Ectodermal cell (in vitro differentiated cells): ENCODE measurements at regions not wholly inside any gene's neighbourhood (a gene's known extent, or its start where the extent isn't known, plus 50 kb on each side); places are given as distances from the start of the nearest gene placed in this dataset.

Experiments used
- H3K27ac ChIP-seq: 2 replicates; pipeline ENCODE4 v1.7.0; 2013; ENCODE audit warnings: mild to moderate bottlenecking, low read depth, low read length; ENCODE audit not compliant: insufficient read depth, poor library complexity, severe bottlenecking
- H3K27me3 ChIP-seq: 2 replicates; pipeline ENCODE4 v1.7.0; 2013; ENCODE audit warnings: mild to moderate bottlenecking, low read length; ENCODE audit not compliant: insufficient read depth, control insufficient read depth, poor library complexity, severe bottlenecking
- H3K36me3 ChIP-seq: one replicate; pipeline ENCODE4 v1.7.0; 2013; ENCODE audit warnings: low read length; ENCODE audit not compliant: control insufficient read depth, insufficient read depth
- H3K4me1 ChIP-seq: one replicate; pipeline ENCODE4 v1.7.0; 2013; ENCODE audit warnings: low read length; ENCODE audit not compliant: control insufficient read depth, insufficient read depth
- H3K4me3 ChIP-seq: 2 replicates; pipeline ENCODE4 v1.7.0; 2013; ENCODE audit warnings: low read depth, low read length, control low read depth; ENCODE audit not compliant: insufficient read depth
- H3K9me3 ChIP-seq: 2 replicates; pipeline ENCODE4 v1.7.0; 2013; ENCODE audit warnings: mild to moderate bottlenecking, low read length, moderate library complexity; ENCODE audit not compliant: control insufficient read depth
- WGBS, 2 experiments: methylation state at CpG; one replicate each; pipeline ENCODE4 v1.1.7; 2013; ENCODE audit warnings: missing lambda C conversion rate in 2 of 2; 5-methylcytosine and 5-hydroxymethylcytosine counted together

DNA sequence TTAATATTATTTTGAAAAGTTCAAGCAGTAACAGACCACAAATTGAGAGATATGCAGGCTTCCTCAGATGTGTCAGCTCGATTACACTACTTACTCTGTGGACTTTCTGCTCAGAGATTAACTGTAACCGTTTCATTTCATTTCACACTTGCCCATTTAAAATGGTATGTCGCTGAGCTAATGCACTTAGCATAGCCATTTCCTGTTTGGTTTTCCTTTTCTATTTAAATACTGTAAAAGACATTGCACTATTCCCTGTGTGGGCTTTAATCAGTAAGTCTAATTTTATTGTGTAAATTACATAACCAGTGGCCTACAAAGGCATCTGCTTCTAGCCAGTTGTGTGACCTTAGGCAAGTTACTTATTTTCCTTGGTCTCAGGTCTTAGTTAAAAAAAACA, 237.6 kb downstream of the LACC1 start:
- Histone ChIP-seq H3K9me3 (no peaks in the 10 kb centered on the region), H3K36me3 (no peaks in the 10 kb centered on the region), H3K27me3 (no peaks in the 10 kb centered on the region), H3K4me1 (peaks cover 19% of the 10 kb centered on the region), H3K27ac (no peak overlapping the region), H3K4me3 (no peak overlapping the region)
- 62 to 64% methylated on average over 3 of the region's 3 CpGs for WGBS, 2 experiments

DNA sequence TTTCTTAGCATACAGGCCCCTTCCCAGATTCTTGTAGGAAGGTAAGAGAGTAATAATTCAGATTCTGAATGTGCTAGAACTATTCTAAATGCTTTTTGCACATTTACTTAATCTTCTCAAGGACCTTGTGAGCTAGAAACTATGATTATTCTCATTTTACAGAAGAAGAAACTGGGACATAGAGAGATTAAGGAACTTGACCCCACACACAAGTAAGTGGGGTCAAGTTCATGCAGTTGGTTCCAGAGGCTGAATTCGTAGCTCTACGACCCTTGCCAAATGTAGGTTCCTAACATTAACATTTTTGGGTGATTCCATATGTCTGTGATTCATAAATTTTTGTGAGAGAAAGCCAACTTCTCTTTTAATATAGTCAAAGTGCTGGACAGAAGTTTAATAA, 238.1 kb downstream of the LACC1 start:
- H3K4me1 ChIP-seq, result peaks cover 19% of the 10 kb centered on the region
- H3K27ac ChIP-seq, result no peak overlapping the region
- H3K36me3 ChIP-seq, result no peaks in the 10 kb centered on the region
- 96% methylated on average over 2 of the region's 2 CpGs for WGBS, 2 experiments
- no peak overlapping the region for H3K4me3 ChIP-seq
- no peaks in the 10 kb centered on the region for H3K9me3 ChIP-seq
- H3K27me3 ChIP-seq, result no peaks in the 10 kb centered on the region

DNA sequence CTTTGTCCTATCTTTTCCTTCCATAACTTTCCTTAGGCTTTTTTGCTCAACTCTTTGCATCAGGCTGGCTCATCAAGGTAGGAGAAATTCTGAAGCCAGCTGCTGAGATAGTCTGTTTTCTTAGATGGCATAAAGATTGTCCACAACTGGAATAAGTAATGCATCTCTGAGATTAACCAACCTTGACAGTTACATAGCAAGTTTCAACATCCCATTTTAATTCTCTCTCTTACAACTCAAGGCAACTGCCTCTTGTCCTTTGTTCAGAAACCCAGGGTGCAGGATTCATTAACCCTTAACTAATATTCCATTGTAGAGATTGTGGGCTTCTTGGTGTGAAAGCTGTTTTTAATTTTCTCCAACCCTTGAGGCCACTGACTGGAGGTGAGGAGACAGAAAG, 239.2 kb downstream of the LACC1 start:
- Histone ChIP-seq H3K4me1 (peaks cover 19% of the 10 kb centered on the region), H3K4me3 (no peak overlapping the region), H3K36me3 (no peaks in the 10 kb centered on the region), H3K27me3 (no peaks in the 10 kb centered on the region), H3K9me3 (no peaks in the 10 kb centered on the region), H3K27ac (no peak overlapping the region)

DNA sequence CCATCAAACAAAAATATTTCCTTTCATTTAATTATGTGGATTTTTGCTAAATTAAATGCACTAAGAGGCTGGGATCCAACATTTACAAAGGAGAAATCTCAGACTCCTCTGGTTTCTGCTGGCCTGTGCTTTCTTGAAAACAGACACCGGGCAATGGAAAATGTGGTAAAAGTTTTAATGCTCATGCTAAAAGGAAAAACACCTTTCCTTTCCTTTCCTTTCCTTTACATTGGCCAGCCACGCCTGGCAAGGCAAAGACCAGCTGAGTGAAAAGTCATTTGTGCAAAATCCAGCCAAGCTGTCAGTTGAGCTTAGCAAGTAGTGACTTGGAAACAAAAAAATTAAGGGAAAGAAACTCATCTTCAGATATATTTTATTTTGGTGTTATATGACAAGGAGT, 240.3 kb downstream of the LACC1 start:
- no peak overlapping the region for H3K4me3 ChIP-seq
- peaks cover 19% of the 10 kb centered on the region for H3K4me1 ChIP-seq
- no peaks in the 10 kb centered on the region for H3K36me3 ChIP-seq
- H3K9me3 ChIP-seq, result no peaks in the 10 kb centered on the region
- 87 to 91% methylated on average over 2 of the region's 2 CpGs for WGBS, 2 experiments
- H3K27me3 ChIP-seq, result no peaks in the 10 kb centered on the region
- H3K27ac ChIP-seq, result no peak overlapping the region

DNA sequence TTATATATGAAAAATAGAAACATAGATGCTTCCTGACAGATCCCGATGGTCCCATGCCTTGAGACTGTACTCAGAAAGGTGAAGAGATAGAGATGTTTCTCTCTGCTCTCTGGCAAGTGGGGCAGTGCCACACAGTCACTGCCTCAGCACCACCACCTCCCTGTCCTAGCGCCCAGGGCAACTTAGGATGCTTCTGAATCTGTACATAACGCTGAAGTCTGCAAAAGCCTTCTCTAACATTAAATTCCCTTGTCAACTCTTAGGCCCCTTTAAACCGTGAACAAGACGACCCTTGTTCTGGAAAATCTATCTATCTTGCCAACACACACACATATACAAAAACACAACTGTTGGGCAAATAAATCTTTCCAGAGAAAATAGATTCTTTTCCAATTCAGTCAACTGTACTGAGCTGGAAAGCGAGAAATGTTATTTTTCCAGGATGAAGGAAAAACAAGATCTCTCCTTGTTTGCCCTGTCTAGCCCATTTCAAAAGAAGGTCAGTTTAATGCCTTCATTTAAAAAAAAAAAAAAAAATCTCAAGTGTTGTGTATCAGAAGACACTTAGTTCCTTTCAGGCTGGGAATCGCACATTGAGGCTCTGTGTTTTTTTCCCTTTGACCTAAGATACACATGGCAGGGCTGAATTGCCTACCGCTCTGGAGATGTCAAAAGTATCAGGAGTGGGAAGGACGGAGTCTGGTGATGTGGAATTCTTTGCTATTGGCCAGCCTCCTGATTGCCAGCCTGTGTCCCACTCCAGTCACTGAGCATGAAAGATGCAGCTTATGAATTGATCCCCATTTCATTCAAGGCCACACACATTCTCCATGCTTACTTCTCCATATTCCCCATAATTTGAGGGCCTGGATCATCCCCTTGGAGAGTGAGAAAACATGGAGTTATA, 241.4 kb downstream of the LACC1 start:
- no peaks in the 10 kb centered on the region for H3K36me3 ChIP-seq
- H3K9me3 ChIP-seq, result no peaks in the 10 kb centered on the region
- H3K4me1 ChIP-seq, result peaks cover 12% of the 10 kb centered on the region
- no peak overlapping the region for H3K4me3 ChIP-seq
- no peak overlapping the region for H3K27ac ChIP-seq
- H3K27me3 ChIP-seq, result no peaks in the 10 kb centered on the region
- WGBS, 2 experiments, result 95 to 96% methylated on average over 9 of the region's 9 CpGs

DNA sequence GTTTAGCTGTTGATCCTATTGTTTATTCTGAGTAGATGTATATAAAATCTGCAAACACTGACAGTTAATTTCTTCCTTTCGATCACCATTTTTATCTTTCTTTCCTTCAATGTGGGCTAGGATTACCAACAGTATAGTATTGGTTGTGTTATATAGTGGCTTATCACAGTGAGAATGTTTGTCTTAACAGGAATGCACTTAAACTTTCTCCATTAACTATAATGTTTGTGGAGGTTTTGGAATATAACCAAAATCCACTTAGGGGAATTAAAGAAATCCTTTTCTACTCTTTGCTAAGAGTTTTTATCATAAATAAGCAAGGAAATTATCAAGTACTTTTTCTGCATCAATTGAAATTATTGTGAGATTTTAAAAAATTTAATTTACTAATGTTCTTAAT, 244.6 kb downstream of the LACC1 start:
- Histone ChIP-seq H3K4me3 (no peak overlapping the region), H3K36me3 (no peaks in the 10 kb centered on the region), H3K27me3 (no peaks in the 10 kb centered on the region), H3K4me1 (no peaks in the 10 kb centered on the region), H3K27ac (no peak overlapping the region), H3K9me3 (no peaks in the 10 kb centered on the region)
- WGBS, 2 experiments, result no CpG with 5 or more reads among the region's 1 CpG

DNA sequence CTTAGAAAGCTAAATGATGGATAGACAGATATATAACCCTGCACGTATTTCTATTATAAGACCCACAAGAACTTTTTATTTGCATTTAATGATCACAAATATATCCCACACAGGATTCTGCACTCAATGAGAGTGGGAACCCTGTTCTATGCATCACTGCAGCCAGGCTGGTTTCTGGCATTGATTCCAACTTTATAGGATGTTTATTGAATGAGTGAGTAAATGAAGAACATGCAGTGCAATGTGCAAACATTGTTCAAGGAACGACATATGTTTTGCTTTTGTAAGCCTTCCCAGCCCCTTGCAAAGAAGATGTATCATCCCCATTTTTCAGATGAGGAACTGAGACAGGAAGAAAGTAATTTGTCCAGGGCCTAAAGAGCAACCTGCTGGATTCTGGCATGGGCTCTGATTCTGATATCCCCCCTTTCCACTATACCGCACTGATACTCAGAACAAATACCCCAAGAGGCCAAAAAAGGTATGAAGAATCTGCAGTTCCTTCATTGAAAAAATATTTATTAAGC, 246.3 kb downstream of the LACC1 start:
- Histone ChIP-seq H3K27ac (no peak overlapping the region), H3K27me3 (no peaks in the 10 kb centered on the region), H3K36me3 (no peaks in the 10 kb centered on the region), H3K4me3 (no peak overlapping the region), H3K4me1 (no peaks in the 10 kb centered on the region), H3K9me3 (no peaks in the 10 kb centered on the region)
- 91 to 94% methylated on average over 3 of the region's 3 CpGs for WGBS, 2 experiments

DNA sequence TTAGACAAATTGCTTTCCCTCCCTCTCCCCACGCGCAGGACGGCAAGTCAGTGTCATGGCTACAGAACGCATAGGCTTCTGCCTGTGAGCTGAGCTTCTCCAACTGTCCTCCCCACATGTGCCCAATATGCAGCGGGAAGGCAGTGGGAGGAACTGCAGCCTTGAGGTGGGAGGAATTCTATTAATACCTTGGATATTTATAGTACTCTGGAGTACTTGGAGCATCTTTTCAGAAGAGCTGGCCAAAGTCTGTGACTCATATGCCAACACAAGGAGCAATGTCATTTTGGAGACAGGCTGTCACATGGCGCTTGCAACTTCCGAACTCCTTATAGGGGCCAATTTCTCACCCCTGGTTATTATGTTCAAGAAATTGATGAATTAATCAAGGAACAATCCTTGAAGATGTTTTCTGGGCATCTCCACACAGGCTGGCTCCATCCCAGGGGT, 245.0 kb upstream of the SERP2 start:
- Histone ChIP-seq H3K27ac (no peak overlapping the region), H3K4me1 (no peaks in the 10 kb centered on the region), H3K4me3 (no peak overlapping the region), H3K27me3 (no peaks in the 10 kb centered on the region), H3K9me3 (no peaks in the 10 kb centered on the region), H3K36me3 (no peaks in the 10 kb centered on the region)
- WGBS, 2 experiments, result 94 to 98% methylated on average over 7 of the region's 7 CpGs

DNA sequence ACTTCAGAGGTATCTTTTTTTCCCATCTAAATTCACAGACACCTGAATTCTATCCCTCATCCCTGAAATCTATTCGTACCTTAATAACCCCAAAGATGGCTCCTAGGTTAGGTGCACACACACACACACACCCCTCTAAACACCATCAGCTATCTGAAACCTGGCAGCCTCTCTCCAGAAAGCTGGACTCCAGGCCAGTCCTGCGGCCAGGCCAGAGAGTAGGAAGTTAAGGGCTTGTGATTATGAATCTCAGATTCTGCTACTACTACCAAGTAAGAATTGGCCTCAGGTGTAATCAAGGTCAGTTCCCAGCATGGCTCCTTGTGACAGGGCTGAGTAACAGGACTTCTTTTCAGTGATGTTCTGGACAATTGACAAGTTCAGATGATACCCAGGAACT, 244.2 kb upstream of the SERP2 start:
- H3K27ac ChIP-seq, result no peak overlapping the region
- no peaks in the 10 kb centered on the region for H3K36me3 ChIP-seq
- H3K4me1 ChIP-seq, result no peaks in the 10 kb centered on the region
- no peaks in the 10 kb centered on the region for H3K27me3 ChIP-seq
- WGBS, 2 experiments, result 85 to 92% methylated on average over 2 of the region's 2 CpGs
- H3K9me3 ChIP-seq, result no peaks in the 10 kb centered on the region
- H3K4me3 ChIP-seq, result no peak overlapping the region

DNA sequence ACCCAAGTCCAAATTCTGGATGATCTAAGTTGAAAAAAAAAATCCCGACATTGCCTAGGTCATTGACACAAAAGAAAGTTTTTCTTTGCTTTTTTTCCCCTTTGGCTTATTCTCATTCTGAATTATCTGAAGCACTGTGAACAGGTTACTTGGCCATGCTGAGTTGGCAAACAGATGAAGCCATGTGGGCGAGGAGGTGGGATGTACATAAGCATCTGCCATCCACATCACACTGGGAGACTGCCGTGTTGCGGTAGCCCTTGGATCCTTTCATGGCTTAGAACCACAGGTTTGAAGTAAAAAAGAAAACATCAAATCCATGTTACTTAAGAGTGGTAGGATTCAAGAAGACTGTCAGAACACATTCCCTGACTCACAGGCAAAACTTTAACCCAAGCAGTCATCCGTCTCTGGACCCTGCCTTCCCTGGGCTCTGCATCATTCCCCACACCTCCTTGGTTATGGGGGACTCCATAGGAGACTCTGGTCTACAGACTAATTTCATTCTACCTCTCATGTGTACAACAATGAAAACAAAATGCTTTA, 242.5 kb upstream of the SERP2 start:
- H3K9me3 ChIP-seq, result no peaks in the 10 kb centered on the region
- no peak overlapping the region for H3K27ac ChIP-seq
- no peaks in the 10 kb centered on the region for H3K4me1 ChIP-seq
- 93 to 96% methylated on average over 5 of the region's 5 CpGs for WGBS, 2 experiments
- H3K4me3 ChIP-seq, result no peak overlapping the region
- H3K27me3 ChIP-seq, result no peaks in the 10 kb centered on the region
- H3K36me3 ChIP-seq, result no peaks in the 10 kb centered on the region
